ENCODE measurements at regions not wholly inside any gene's neighbourhood (a gene's known extent, or its start where the extent isn't known, plus 50 kb on each side); places are given as distances from the start of the nearest gene placed in this dataset.

DNA sequence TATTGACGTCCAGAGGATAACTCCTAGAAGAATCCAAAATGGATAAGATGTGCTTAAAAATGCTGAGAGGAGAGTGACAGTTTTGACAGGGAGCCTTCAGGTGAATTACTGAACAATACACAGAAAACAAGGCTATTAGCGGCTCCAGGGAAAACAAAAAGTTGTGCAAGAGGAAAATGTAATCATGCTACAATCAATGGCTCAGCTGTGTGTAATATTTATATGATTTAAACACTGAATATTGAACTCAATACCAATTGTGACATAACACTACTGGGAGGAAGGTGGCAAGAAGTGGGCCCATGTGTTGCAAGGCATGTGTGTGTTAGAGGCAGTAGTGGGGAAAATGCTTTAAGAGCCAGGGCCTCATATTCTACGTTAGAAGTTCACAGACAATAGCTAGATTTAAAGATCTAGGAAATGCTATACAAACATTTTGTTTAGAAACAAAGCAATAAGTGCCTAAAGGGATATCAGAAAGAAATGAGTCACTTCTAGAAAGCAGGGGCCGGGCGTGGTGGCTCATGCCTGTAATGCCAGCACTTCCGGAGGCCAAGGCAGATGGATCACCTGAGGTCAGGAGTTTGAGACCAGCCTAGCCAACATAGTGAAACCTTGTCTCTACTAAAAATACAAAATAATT is 253.2 kb upstream of the IRX5 start:
- DNase-seq, result no peak

DNA sequence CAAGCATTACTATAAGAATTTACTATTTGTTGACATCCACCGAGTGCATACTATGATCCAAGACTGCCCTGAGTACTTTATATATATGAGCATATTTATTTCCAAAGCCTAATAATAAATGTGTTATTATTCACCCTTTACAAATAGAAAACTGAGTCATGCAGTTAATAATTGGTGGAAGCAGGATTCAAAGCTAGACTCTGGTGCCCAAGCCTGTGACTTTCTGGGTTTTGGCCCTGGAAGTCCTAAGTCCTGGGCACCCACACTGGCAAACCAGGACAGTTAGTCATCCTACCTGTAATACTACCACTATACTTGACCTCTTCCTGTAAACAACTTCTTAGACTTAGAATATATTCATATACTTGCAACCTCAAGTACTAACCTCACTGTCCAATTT is 257.4 kb upstream of the IRX5 start:
- no peak for DNase-seq

DNA sequence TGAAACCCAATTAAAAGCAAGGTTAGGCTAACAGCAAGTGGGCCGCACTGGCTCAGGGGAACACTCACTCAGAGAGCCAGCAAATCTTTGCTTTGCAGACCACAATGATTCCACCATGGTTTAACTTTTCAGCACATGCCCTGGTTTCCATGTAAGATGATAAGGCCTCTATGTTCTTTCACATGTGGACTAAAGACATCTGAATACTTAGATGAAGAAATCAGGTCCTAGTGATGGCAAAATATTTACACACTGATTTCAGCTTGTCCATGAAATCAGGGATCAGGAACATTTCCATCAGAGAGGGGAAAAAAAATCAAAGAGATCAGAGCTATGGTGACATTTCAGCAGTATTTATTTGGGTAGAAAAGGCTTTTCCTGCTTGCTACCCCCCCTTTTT is 258.2 kb upstream of the IRX5 start:
- DNase-seq, result no peak

DNA sequence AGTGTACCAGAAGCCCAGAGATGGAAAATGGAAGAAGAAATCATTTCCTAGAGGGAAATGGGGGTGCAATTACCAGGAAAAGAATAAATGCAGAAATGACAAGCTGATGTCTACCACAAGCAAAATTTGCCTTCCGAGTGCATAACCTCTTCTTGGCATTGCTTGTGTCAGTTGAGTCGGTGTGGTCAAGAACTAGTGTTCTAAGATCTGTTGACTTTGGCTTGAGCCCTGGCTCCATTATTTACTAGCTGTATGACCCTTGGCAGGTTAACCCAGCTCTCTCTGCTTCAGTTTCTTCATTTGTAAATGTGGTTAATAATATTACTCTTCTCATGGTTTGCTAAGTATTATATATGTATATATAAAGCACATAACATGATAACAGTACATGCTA is 273.0 kb upstream of the IRX5 start:
- DNase-seq, result no peak

DNA sequence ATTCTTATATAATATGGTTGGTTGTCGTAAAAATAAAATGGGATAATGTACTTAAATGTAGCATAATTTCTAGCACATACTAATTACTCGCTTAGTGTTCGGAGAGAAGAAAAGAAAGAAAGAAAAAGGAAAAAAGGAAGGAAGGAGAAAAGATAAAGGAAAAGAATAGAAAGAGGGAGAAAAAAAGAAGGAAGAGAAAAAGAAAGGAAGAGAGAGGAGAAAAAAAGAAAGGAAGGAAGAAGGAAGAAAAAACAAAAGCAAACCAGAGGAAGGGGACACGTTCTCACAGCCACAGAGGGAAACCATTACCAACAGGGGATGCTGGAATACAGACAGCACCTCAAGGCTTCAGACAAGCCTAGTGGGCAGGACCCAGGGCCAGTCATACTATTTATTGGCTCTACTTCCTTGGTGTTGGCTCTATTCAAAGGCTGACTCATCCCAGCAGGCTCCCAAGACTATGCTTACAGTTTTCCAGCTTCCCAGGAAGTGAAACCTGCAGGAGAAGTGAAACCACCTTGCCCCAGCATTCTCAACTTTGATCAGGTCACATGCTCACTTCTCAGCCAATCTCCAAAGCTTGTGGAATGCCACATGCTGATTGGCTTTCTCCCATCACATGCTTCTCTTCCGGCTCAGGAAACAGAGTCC is 273.5 kb upstream of the IRX5 start:
- DNase-seq, result no peak

DNA sequence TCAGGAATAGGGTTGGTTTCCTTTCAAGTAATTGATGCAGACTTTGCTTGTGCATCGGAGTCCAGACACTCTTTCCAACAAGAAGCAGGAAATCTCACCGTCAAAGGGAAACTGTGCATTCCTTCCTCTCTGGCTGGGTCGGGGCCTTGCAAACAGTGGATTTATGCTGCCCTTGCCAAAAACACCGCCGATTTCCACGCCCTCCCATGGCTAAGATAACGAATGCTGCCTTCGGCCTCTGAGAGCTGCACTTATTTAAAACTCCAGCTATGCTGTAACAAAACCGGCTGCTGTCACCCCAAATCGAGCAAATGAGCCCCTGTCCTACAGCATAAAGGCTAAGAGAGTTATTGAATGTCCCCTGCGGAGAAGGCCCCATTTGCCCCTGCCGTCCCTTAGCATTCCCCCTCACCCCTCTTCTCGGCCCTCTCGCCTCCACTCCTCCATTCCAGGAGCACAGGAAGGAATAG is 275.5 kb upstream of the IRX5 start:
- no peak for DNase-seq

DNA sequence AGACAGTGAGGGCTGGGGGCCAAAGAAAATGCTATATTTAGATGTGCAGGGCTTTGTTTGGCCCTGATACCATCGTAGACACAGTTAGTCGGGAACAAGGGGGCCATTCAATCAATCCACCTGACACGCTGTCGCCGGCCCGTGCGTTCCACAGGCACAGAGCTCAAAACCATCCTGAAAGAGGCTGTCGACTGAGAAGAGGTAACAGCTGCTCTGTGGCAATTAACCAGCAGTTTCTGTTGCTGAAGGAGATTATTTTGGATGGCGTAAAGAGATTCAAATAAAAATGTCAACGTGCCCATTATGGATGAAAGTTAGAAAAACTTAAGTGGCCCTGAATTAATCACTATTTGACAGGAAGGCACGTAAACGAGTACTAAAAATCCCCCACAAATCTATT is 276.2 kb upstream of the IRX5 start:
- no peak for DNase-seq

DNA sequence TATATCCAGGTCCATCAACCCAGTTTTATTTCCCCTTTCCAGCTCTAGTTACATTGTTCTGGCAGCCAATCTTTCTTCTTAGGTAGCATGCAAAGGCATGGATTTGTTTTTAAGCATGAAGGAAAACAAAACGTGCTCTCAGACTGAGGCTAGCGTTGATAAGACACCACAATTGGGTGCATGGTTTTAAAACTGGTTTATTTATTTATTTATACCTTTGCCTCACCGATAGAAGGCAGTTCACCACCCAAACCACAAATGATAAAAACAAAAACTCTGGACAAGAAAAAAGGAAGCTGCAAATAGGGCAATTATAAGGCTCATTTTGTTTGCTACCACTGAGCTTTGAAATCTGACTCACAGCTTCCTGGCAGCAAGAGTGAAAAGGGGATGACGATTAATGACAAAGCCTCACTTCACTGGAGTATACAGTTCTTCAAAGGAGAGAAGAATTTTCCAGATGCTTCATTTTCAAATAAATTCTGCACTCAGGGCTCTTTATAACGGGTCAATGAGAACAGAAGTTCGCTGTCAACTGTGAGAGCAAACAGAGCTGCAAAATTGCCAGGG is 278.4 kb upstream of the IRX5 start:
- DNase-seq, result no peak

DNA sequence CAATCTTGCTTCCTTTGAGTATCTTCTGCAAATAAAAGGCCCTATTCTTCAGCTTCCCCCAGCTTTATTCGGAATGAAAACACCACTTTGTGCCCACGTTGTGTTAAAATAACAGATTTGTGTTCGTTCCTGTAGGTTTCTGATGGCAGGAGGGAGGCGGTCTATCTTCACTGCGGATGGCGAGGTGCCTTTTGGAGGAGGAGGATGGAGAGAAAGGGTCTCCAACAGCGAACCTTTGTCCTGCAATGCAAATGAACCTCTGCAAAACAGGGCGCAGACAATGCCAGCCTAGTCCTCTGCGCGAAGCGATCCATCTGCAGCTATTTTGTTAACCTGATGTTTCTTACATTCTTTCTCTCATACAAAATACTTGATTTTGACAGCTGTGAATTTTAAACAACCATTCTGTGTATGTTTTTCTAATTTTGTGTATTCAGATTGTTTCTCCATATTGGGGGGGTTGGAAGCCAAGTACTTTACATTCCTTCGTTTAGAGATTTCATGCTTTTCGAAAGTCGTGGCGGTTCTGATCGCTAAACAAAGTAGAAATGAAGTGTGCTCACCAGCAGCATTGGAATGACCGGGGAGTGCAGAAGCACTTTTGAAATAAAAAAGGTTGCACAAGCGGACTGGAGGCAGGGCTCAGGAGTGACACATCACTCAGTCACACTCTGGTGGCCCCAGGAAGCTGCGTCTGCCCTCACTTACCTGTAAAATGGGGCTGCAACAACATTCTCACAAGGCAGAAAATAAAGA is 279.0 kb upstream of the IRX5 start:
- no peak for DNase-seq

DNA sequence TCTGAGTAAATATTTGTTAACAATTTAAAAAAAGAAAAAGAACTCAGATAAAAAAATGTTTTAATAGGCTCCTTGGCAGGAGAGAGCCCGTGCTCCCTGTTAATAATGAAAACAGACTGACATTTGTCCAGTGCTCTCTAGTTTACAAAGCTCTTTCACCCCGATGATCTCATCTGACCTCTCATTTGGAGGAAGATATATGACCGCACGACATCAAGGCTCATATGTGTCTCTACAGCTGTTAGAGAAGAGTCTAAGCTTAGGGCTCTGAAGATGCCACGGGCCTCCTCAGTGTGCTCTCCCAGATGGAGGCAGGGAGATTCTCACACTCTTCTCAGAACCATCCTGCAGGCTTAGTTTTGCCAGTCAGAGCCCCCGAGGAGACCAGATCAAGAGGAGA is 280.8 kb upstream of the IRX5 start:
- no peak for DNase-seq

DNA sequence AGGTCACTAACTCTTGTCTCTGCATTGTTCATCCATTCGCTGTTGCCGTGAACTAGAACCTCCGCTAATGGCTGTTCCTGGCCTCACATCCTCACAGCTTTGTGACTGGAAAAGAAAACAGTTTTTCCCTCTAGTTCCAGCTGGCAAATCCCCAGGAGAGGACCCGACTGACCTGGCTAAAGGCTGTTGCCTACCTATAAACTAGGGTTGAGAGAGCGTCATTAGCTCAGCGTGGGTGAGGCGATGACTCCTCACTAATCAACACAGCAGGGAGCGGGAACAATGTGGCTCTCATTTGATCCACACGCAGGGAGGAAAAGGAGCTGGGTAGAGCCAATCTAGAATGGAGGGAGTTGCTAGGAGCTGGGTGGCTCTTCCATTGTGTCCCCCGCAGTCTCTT is 282.1 kb upstream of the IRX5 start:
- no peak for DNase-seq

DNA sequence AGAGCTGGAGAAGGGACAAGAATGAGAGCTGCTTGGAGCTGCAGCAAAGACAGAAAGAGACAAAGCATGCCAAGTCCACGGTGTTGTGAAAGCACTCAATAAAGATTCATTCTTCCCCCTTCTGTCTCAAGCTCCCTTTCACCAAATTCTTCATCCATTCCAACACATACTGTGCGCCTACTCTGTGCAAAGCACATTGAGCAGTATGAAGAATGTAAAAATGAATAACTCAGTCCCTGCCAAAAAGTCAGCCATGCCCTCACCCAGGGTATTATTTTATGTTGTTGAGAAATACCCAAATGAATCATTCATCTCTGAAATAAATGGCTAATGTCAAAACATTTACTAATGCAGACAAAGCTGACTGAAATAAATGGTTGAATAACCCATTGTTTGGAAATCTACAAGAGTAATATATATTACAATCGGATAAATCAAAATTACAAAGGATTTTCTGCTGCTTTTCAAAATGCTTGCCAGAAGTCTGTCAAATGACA is 282.9 kb upstream of the IRX5 start:
- no peak for DNase-seq

DNA sequence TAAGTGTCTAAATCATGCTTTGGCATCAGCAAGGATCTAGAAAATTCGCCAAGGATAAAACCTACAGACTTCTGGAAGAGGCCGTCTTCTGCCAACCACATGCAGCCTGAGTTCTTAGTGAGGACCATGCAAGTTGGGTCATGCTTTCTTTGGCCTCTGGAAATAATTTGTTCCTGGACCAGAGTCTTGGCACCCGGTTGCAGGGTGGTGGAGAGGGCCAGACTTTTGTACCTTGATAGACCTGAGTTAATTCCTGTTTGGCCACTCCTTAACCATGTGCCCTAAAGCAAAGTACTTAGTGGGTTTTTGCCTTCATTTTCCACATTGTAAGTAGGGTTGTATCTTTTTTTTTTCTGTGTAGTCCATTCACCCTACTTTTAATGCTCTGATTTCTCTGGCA is 283.4 kb upstream of the IRX5 start:
- DNase-seq, result no peak

DNA sequence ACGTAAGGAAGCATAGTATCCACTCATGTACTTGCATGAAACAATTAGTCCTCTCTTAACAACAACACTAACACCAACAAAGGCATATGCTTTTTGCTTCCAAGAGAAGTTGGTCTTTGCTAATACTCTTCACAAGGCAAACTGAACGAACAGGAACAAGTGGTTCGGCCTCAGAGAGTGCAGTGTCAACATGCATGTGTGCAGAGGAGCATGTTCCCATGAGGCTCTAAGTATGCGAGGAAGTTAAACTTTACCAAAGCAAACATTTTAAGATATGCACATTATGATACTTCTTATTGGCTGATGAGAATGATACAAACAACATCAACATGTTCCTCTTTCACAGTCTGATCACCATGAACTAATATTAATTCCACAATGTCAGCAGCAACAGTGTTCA is 285.3 kb upstream of the IRX5 start:
- DNase-seq, result no peak

DNA sequence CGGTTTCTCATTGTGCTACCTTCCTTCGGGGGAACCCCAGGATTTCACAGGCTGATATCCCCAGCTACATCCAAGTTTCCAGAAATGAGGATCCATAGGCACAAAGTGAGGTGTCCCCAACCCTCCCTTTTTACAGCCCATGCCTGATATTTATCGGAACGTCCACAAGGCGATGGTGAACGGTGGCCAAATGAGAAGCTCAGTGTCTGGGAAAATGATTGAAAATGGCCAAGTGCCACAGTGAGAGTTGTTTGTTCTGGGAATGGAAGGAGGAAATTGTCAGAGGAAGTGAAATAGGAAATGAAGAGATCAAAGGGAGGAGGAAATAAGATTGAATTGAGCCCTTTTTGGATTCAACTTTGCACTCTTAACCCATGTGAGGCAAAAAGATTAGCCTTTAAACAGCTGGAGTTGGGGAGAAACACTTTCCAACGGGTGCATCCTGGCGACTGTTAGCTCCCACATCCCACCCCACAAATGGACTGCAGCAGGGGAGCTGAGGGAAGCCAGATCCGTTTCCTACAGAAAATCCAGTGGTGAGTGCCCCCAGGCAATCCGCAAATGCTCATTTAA is 294.4 kb upstream of the IRX5 start:
- no peak for DNase-seq

DNA sequence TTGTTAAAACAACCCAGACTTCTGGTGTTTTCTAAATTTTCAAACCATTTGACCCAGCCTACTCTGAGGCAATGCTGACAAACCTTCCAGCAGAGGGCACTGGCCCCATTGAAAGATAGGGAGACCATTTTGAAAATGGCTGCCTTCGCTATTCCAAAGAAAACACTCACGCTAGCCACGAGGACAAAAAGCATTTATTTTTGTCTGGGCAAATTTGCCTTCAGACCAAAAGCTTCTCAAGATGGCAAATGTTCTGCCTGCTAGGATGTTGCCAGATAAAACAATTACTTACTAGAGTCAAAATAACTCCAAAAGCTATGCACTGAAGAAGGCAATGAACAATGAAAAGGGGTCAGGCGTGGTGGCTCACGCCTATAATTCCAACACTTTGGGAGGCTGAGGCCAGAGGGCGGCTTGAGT is 296.7 kb upstream of the IRX5 start:
- no peak for DNase-seq

DNA sequence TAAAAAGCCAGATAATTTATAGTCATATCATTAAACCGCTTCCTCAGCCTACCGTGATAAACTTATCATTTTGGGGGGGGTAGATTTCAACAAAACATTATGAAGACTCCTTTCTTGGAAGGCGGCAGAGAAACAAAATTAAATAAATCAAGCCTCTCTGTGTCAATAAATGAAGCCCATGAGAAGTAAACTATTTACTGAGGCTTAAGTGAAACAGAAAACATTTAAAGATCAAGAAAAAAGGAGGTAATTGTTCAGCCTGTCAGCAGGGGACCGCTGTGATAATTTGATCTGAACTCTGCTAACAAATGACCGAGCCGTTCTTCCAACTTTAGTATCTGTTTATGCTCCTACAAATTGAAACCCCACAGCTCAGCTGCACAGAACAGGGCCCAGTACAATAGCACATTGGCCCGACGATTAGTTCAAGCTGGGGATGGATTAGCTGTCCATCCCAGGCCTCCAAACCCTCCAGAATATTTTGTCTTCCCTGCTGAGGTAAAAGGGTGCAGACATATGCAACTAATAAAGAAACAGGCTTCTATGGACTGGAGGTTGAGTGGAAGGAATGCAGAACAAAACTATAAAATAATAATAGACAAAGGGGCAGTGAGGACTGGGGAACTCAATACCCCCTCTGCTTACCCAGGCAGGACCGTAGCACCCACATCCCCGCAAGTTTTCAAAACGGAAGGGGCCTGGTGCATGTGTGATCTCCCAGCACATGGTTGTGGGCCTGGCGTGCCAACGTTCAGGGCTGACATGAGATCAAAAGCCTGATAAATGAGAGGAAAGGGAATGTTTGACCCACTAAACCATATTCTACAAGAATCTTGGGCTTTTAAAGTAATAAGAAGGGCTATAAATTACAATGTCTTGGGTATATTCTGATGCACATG is 298.1 kb upstream of the IRX5 start:
- no peak for DNase-seq

DNA sequence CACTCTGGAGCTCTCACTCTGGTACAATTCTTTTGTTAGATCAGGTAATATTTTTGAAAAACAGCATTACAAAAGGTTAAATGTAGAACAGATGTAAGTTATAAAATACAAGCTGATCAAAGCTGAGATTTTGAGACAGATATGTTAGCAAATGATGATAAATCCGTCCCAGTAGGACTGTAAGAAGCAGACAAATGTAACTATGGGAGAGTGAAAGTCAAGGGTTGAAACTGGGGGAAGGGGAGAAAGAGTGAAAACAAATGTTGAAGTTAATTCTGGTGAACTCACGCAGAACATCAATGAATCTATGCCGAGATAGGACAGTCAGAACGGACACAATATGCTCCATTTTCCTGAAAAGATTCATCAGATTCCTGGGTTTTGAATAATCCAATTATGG is 298.9 kb upstream of the IRX5 start:
- no peak for DNase-seq

DNA sequence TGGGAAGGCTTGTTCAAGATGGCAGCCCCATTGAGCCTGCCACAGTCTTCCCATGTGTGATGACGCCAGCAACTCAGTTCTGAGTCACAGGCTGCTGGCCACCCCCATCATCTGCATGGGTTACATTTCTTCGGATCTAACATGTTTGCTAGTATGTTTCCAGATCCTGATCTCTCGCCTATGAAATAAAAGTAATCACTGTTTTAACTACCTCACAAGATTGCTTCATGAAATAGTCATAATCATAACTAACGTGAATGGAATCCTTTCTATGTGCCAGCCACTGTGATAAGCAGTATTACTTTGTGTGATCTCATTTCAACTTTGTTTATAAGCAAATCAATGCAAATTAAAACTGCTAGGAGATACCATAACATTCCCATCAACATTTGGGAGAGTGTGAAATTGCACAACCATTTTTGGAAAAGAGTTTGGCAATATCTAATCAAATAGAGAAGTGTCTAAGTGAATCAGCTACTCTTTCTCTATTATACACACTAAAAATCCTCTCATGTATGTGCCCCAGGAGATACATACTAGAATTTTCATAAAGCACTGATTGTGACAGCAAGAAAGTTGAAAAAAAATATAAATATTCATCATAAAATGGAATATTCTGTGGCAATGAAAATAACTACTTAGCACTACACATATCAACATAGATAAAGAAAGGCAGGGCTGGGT is 300.2 kb upstream of the IRX5 start:
- no peak for DNase-seq

DNA sequence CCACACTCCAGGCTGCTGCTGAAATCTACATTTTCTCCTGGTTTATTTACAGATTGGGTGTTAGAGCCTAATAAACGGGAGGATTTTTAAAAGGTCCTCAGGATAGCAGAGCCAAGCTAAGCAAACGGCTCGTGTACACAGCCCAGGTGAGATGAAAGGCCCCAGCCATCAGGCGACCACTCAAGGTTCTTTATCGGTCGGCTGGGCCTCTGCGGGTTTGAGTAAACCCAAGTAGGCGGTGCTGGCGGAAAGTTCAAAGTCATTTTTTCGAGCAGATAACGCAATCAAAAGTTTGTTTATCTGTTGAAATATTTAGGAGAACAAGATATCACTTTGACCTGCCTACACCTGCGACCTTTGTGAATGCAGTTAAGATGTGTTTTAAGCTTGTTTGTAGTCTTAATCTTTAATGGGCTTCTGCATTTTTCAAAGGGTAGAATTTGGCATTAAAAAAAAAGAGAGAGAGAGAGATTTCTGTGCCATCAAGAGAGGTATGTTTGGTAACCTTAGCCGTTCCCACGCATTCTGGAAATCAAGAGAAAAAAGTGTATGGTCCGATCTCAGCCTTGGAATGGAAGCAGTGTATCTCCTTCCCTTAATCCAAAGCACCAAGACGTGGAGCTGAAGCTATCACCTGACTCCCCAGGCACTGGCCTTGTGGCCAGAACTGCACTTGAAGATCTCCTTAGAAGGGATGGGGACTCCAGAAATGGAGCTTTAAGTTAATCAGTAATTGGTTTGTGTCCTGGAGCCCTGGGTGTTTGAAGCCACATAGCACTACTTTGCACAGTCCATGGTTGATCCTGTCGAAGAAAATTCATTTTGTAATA is 301.7 kb upstream of the IRX5 start:
- DNase-seq, result no peak
